ENCODE measurements at regions not wholly inside any gene's neighbourhood (a gene's known extent, or its start where the extent isn't known, plus 50 kb on each side); places are given as distances from the start of the nearest gene placed in this dataset.

DNA sequence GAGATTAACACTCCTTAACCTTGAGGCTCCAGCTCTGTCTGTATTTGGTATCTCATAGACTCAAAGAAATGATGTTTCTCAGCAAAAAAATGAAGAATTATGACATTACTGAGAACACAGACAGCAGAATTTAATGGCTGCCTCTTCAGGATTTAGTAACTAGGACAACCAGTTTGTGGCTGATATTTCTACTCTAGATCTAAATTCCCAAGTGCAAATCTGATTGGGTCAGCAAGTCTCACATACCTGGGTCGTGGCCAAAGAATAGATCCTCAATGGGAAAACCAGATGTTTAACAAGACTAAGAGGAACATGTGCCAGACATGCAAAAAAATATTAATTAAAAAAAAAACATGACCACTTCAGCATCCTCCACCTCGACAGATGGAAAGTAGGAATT, 608.9 kb downstream of the DTWD2 start:
- no peak for TF ChIP-seq EZH2 (optimal IDR thresholded peaks at IDR 0.05; ENCODE audit: low read depth, low read length)
- no peak for TF ChIP-seq EZH2phosphoT487 (IDR thresholded peaks at IDR 0.05; ENCODE audit: low read length)
- TF ChIP-seq, protein P1, sequence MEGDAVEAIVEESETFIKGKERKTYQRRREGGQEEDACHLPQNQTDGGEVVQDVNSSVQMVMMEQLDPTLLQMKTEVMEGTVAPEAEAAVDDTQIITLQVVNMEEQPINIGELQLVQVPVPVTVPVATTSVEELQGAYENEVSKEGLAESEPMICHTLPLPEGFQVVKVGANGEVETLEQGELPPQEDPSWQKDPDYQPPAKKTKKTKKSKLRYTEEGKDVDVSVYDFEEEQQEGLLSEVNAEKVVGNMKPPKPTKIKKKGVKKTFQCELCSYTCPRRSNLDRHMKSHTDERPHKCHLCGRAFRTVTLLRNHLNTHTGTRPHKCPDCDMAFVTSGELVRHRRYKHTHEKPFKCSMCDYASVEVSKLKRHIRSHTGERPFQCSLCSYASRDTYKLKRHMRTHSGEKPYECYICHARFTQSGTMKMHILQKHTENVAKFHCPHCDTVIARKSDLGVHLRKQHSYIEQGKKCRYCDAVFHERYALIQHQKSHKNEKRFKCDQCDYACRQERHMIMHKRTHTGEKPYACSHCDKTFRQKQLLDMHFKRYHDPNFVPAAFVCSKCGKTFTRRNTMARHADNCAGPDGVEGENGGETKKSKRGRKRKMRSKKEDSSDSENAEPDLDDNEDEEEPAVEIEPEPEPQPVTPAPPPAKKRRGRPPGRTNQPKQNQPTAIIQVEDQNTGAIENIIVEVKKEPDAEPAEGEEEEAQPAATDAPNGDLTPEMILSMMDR (IDR thresholded peaks at IDR 0.05; ENCODE audit: low read length): no peak
